ENCODE measurements at regions not wholly inside any gene's neighbourhood (a gene's known extent, or its start where the extent isn't known, plus 50 kb on each side); places are given as distances from the start of the nearest gene placed in this dataset.

DNA sequence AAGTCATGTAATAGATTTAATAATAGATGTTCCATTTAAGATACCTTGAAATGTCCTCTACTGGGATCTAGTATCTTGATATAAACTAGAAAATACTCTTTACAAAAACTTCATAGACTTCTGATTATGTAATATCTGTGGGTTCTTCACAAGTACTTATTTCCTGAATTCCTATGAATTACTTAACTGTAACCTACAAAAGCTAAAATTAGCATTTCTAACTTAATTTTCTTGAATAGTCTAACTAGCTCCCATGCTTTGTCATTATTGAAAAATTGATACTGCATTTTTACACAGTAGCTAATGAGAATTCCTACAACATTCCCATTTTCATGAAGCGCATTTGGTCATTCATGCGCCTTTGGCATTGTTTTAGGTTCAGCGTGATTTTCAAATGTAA, 1828.2 kb downstream of the MAT2B start:
- no peak overlapping the region for H3K27ac ChIP-seq
- no peak overlapping the region for H3K4me3 ChIP-seq
- 98% methylated on average over 3 of the region's 3 CpGs for WGBS (ENCODE audit: low lambda C conversion rate, missing lambda C conversion rate)
- H3K36me3 ChIP-seq (replicated peaks; ENCODE audit: insufficient read depth, low read depth), result no peaks in the 10 kb centered on the region
- no peaks in the 10 kb centered on the region for H3K9me3 ChIP-seq (ENCODE audit: low read depth)
- no peaks in the 10 kb centered on the region for H4K20me1 ChIP-seq (ENCODE audit: insufficient read depth, poor library complexity, severe bottlenecking)
- no peaks in the 10 kb centered on the region for H3K27me3 ChIP-seq
- no peaks in the 10 kb centered on the region for H3K9me2 ChIP-seq (replicated peaks; ENCODE audit: insufficient read depth)
- H3K4me1 ChIP-seq (ENCODE audit: insufficient read depth), result no peaks in the 10 kb centered on the region
- no peaks in the 10 kb centered on the region for H3K79me2 ChIP-seq
- H3K4me2 ChIP-seq, result no peak overlapping the region
- no peak for DNase-seq (ENCODE audit: low spot score)
- TF ChIP-seq EZH2 (IDR thresholded peaks at IDR 0.05; ENCODE audit: borderline replicate concordance) (no peak), EZH2phosphoT487 (IDR thresholded peaks at IDR 0.05; ENCODE audit: low read depth, severe bottlenecking, unreplicated experiment) (no peak)
- TF ChIP-seq, protein P1, sequence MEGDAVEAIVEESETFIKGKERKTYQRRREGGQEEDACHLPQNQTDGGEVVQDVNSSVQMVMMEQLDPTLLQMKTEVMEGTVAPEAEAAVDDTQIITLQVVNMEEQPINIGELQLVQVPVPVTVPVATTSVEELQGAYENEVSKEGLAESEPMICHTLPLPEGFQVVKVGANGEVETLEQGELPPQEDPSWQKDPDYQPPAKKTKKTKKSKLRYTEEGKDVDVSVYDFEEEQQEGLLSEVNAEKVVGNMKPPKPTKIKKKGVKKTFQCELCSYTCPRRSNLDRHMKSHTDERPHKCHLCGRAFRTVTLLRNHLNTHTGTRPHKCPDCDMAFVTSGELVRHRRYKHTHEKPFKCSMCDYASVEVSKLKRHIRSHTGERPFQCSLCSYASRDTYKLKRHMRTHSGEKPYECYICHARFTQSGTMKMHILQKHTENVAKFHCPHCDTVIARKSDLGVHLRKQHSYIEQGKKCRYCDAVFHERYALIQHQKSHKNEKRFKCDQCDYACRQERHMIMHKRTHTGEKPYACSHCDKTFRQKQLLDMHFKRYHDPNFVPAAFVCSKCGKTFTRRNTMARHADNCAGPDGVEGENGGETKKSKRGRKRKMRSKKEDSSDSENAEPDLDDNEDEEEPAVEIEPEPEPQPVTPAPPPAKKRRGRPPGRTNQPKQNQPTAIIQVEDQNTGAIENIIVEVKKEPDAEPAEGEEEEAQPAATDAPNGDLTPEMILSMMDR (IDR thresholded peaks at IDR 0.05; ENCODE audit: poor library complexity), result no peak
- no peak overlapping the region for H2AFZ ChIP-seq

DNA sequence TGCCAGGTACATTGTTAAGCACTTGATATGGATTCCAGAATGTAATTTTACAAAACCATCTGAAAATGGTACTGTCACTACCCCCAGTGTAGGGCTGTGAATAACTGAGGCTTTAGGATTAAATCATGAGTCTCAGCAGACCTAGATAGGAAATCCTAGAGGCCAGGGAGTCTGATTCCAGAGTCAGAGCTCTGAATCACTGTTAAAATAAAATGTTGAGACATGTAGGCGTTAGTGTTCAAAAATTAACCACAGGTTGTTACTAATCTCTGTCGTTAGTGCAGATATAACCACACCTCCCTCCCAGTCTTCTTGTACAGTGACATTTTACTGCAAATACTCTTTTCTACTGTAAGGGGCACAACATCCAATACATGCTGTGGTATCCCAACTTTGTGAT, 1828.8 kb downstream of the MAT2B start:
- Histone ChIP-seq H3K36me3 (replicated peaks; ENCODE audit: insufficient read depth, low read depth) (no peaks in the 10 kb centered on the region), H2AFZ (no peak overlapping the region), H3K9me3 (ENCODE audit: low read depth) (no peaks in the 10 kb centered on the region), H3K79me2 (no peaks in the 10 kb centered on the region), H3K4me3 (no peak overlapping the region), H3K9me2 (replicated peaks; ENCODE audit: insufficient read depth) (no peaks in the 10 kb centered on the region), H3K4me1 (ENCODE audit: insufficient read depth) (no peaks in the 10 kb centered on the region), H4K20me1 (ENCODE audit: insufficient read depth, poor library complexity, severe bottlenecking) (no peaks in the 10 kb centered on the region), H3K4me2 (no peak overlapping the region), H3K27ac (no peak overlapping the region), H3K27me3 (no peaks in the 10 kb centered on the region)
- WGBS (ENCODE audit: low lambda C conversion rate, missing lambda C conversion rate), result 82% methylated on average over 2 of the region's 2 CpGs
- no peak for TF ChIP-seq EZH2phosphoT487 (IDR thresholded peaks at IDR 0.05; ENCODE audit: low read depth, severe bottlenecking, unreplicated experiment)
- no peak for TF ChIP-seq EZH2 (IDR thresholded peaks at IDR 0.05; ENCODE audit: borderline replicate concordance)
- TF ChIP-seq, protein P1 (IDR thresholded peaks at IDR 0.05; ENCODE audit: poor library complexity), result no peak
- no peak for DNase-seq (ENCODE audit: low spot score)

DNA sequence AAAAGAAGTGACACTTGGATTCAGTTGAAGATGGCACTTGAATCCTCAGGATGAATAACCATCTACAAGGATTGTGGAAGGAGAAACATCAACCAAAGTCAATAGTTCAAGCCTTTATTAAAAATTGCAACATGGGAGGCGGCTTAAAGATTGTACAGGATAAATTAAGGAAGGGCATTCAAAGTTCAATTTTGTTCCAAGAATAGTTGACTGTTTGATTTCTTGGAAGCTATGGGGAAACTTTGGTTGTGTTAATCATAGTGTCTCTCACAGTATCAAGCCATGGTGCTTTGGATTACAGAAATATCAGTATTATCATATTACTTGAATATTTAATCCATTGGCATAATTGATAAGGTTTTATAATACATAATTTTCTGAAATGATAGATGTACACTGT, 1844.3 kb downstream of the MAT2B start:
- Histone ChIP-seq H3K4me3 (no peak overlapping the region), H2AFZ (no peak overlapping the region), H3K27ac (no peak overlapping the region), H3K4me2 (no peak overlapping the region), H4K20me1 (ENCODE audit: insufficient read depth, poor library complexity, severe bottlenecking) (no peaks in the 10 kb centered on the region), H3K9me3 (ENCODE audit: low read depth) (no peaks in the 10 kb centered on the region), H3K79me2 (no peaks in the 10 kb centered on the region), H3K4me1 (ENCODE audit: insufficient read depth) (no peaks in the 10 kb centered on the region), H3K9me2 (replicated peaks; ENCODE audit: insufficient read depth) (no peaks in the 10 kb centered on the region), H3K36me3 (replicated peaks; ENCODE audit: insufficient read depth, low read depth) (no peaks in the 10 kb centered on the region), H3K27me3 (no peaks in the 10 kb centered on the region)
- DNase-seq (ENCODE audit: low spot score), result no peak
- TF ChIP-seq EZH2phosphoT487 (IDR thresholded peaks at IDR 0.05; ENCODE audit: low read depth, severe bottlenecking, unreplicated experiment), result no peak
- TF ChIP-seq, protein P1 (IDR thresholded peaks at IDR 0.05; ENCODE audit: poor library complexity), result no peak
- 100% methylated on average over 1 of the region's 1 CpG for WGBS (ENCODE audit: low lambda C conversion rate, missing lambda C conversion rate)

DNA sequence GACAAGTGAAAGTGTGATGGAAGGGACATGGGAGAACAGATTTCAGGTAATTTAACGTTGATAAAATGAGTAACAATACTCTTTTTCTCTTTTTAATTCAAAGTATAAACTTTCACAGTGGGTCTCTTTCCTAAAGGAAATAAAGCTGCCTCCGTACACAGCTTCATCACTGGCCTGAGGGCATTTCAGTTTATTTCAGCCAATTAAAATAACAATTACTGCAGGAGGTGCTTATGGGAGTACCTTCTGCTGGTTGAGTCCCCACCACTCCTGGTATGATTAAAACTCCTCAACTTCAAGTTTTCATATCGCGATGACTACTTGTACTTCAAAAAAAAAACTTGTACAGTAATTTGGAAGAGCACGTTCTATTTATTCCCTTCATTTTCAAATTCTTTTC, 1845.9 kb downstream of the MAT2B start:
- Histone ChIP-seq H3K4me3 (no peak overlapping the region), H2AFZ (no peak overlapping the region), H3K9me2 (replicated peaks; ENCODE audit: insufficient read depth) (no peaks in the 10 kb centered on the region), H3K27me3 (no peaks in the 10 kb centered on the region), H3K4me2 (no peak overlapping the region), H3K4me1 (ENCODE audit: insufficient read depth) (no peaks in the 10 kb centered on the region), H4K20me1 (ENCODE audit: insufficient read depth, poor library complexity, severe bottlenecking) (no peaks in the 10 kb centered on the region), H3K27ac (no peak overlapping the region), H3K9me3 (ENCODE audit: low read depth) (no peaks in the 10 kb centered on the region), H3K36me3 (replicated peaks; ENCODE audit: insufficient read depth, low read depth) (no peaks in the 10 kb centered on the region), H3K79me2 (no peaks in the 10 kb centered on the region)
- DNase-seq (ENCODE audit: low spot score), result no peak
- TF ChIP-seq, protein P1 (IDR thresholded peaks at IDR 0.05; ENCODE audit: poor library complexity), result no peak
- 89% methylated on average over 5 of the region's 5 CpGs for WGBS (ENCODE audit: low lambda C conversion rate, missing lambda C conversion rate)

Measured in hepatocyte (in vitro differentiated cells).